Ovary (tissue), 7 donors: ENCODE measurements at regions not wholly inside any gene's neighbourhood (a gene's known extent, or its start where the extent isn't known, plus 50 kb on each side); places are given as distances from the start of the nearest gene placed in this dataset.

ENCODE experiments used
- DNase-seq, 5 donors: peaks; one replicate each; pipeline ENCODE4 v3.0.0-alpha.2; 2019 to 2020
- H3K27ac ChIP-seq, 2 donors: fragments of 200-600 bp; one replicate each; pipeline versions ENCODE4 v1.5.1 to v1.8.0; 2019 to 2022
- H3K27me3 ChIP-seq: fragments of 200-600 bp; one replicate; pipeline ENCODE4 v1.8.0; 2022
- H3K36me3 ChIP-seq: fragments of 200-600 bp; sonication (generic); one replicate; pipeline ENCODE4 v1.5.1; 2019
- H3K4me1 ChIP-seq: one replicate; pipeline ENCODE4 v1.8.1; 2013; ENCODE audit warnings: mild to moderate bottlenecking, moderate library complexity; ENCODE audit not compliant: insufficient read depth
- H3K4me3 ChIP-seq: fragments of 200-600 bp; sonication (generic); one replicate; pipeline ENCODE4 v1.5.1; 2017
- H3K9me3 ChIP-seq, 2 donors: fragments of 200-600 bp in 1 of 2; sonication (generic) in 1 of 2; one replicate each; pipeline versions ENCODE4 v1.5.1 to v1.8.1; 2013 to 2019; ENCODE audit warnings: mild to moderate bottlenecking in 1 of 2, moderate library complexity in 1 of 2
- EP300 ChIP-seq: sonication (generic); formaldehyde crosslinking; IDR thresholded peaks from one replicate; pipeline ENCODE4 v1.6.1; 2017; ENCODE audit warnings: antibody characterized with exemption
- POLR2A ChIP-seq: fragments of 450-650 bp; IDR thresholded peaks from one replicate; pipeline ENCODE4 v1.6.1; 2017; ENCODE audit warnings: antibody characterized with exemption, mild to moderate bottlenecking, moderate library complexity
- WGBS, 3 donors: extraction: QIAGEN DNeasy Blood & Tissue Kit in 1 of 3; methylation state at CpG; one replicate each; pipeline versions ENCODE4 v1.1.5 to v1.1.7; 2013 to 2017; 5-methylcytosine and 5-hydroxymethylcytosine counted together
- intact Hi-C, 4 donors: fragments of 100-400 bp; cut with DNase I; formaldehyde crosslinking; loops; one replicate each; pipeline versions ENCODE4 v1.11.0 to v1.15.1; 2022 to 2023
- TF ChIP-seq, protein P1 (sequence below), 3 donors: fragments of 450-650 bp in 2 of 3; fragments of 200-600 bp in 1 of 3; IDR thresholded peaks; one replicate each; pipeline versions ENCODE4 v1.5.1 to v1.8.0; 2016 to 2022; ENCODE audit warnings: antibody characterized with exemption in 3 of 3, mild to moderate bottlenecking in 1 of 3
- donor health status: DM: no; HTN: no; CAD: no; lungs with moderate emphysema.
- donor health status: DM: no; HTN: no; CAD: no.
- donor health status: Bipolar disorder and iron deficiency.
- donor health status: DM: no; HTN: no; CAD: no.
- donor health status: DM: yes; HTN: yes; CAD: no.

DNA sequence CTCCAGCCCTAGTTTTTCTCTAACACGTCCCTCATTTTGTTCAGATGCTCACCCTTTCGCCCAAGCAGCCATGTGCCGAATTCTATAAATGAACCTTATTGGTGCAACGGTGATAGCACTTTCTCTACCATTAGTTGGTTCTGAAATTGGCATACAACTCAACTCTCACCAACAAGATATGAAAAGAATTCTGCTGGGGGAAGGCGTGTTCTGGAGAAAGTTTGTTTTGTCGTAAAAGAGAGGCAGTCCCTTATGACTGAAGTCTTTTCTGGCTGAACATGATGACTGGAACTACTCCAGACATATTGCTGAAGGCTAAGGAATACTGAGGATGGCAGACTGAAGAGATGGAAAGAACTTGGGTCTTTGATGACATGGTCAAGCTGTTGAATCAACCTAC is 91.8 kb upstream of the UBE2E2 start:
- Histone ChIP-seq H3K36me3 (no peaks in the 10 kb centered on the region), H3K27ac (no peak overlapping the region), H3K4me1 (peaks cover 3% of the 10 kb centered on the region), H3K27me3 (no peaks in the 10 kb centered on the region), H3K4me3 (no peak overlapping the region), H3K9me3 (no peaks in the 10 kb centered on the region)
- TF ChIP-seq EP300 (no peak), POLR2A (no peak)
- TF ChIP-seq, protein P1, sequence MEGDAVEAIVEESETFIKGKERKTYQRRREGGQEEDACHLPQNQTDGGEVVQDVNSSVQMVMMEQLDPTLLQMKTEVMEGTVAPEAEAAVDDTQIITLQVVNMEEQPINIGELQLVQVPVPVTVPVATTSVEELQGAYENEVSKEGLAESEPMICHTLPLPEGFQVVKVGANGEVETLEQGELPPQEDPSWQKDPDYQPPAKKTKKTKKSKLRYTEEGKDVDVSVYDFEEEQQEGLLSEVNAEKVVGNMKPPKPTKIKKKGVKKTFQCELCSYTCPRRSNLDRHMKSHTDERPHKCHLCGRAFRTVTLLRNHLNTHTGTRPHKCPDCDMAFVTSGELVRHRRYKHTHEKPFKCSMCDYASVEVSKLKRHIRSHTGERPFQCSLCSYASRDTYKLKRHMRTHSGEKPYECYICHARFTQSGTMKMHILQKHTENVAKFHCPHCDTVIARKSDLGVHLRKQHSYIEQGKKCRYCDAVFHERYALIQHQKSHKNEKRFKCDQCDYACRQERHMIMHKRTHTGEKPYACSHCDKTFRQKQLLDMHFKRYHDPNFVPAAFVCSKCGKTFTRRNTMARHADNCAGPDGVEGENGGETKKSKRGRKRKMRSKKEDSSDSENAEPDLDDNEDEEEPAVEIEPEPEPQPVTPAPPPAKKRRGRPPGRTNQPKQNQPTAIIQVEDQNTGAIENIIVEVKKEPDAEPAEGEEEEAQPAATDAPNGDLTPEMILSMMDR (IDR thresholded peaks at IDR 0.05): no peak
- no peak for DNase-seq
- intact Hi-C loops: no loop called here
- WGBS, 3 donors: 92 to 94% (median 94%) methylated on average over 6 of the region's 6 CpGs

DNA sequence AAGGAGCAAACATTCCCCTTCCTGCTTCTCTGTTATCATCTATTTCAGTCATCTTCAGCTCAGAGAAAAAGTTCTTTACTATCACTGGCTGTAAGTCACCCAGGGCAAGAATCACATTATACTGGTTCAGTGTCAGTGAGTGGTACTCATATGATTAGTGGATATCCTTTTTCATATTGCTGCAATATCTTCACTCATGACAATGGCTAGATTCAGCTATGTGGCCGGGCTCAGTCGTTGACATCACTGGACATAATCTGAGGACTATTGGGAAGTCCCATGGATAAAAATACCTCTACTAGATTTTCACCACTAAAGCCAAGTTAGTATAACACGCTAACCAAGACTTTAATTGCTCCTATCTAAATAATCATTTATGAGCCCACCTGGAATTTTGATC is 91.3 kb upstream of the UBE2E2 start:
- intact Hi-C loops: no loop called here
- 90 to 95% (median 91%) methylated on average over 3 of the region's 3 CpGs for WGBS, 3 donors
- Histone ChIP-seq H3K9me3 (no peaks in the 10 kb centered on the region), H3K4me1 (peaks cover 3% of the 10 kb centered on the region), H3K27me3 (no peaks in the 10 kb centered on the region), H3K4me3 (no peak overlapping the region), H3K27ac (no peak overlapping the region), H3K36me3 (no peaks in the 10 kb centered on the region)
- TF ChIP-seq POLR2A: no peak
- TF ChIP-seq, protein P1 (IDR thresholded peaks at IDR 0.05): no peak
- TF ChIP-seq EP300: no peak
- no peak for DNase-seq

DNA sequence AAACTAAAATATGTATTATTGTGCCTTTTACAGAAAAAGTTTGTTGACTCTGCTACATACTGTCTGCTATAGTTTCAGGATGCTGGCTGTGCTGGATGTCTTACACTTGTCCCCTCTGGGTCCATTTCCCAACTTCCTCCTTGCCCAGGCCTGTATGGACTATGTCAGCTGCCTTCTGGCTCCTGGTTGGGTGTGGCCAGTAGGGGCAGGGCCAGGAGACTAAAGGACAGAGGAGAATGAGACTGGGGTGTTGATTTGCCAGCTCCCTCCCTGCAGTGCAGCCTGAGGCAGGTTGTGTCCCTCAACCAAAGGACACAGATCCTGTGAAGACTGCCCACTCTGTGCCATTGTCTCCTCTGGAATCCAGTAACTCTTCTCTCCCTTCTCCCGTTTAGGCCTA is 90.6 kb upstream of the UBE2E2 start:
- WGBS, 3 donors: 90 to 94% (median 94%) methylated on average over 1 of the region's 1 CpG
- no peak for DNase-seq
- TF ChIP-seq EP300: no peak
- TF ChIP-seq, protein P1 (IDR thresholded peaks at IDR 0.05): no peak
- Histone ChIP-seq H3K4me3 (no peak overlapping the region), H3K36me3 (no peaks in the 10 kb centered on the region), H3K27ac (no peak overlapping the region), H3K27me3 (no peaks in the 10 kb centered on the region), H3K4me1 (peaks cover 3% of the 10 kb centered on the region), H3K9me3 (no peaks in the 10 kb centered on the region)
- intact Hi-C loops: no loop called here

DNA sequence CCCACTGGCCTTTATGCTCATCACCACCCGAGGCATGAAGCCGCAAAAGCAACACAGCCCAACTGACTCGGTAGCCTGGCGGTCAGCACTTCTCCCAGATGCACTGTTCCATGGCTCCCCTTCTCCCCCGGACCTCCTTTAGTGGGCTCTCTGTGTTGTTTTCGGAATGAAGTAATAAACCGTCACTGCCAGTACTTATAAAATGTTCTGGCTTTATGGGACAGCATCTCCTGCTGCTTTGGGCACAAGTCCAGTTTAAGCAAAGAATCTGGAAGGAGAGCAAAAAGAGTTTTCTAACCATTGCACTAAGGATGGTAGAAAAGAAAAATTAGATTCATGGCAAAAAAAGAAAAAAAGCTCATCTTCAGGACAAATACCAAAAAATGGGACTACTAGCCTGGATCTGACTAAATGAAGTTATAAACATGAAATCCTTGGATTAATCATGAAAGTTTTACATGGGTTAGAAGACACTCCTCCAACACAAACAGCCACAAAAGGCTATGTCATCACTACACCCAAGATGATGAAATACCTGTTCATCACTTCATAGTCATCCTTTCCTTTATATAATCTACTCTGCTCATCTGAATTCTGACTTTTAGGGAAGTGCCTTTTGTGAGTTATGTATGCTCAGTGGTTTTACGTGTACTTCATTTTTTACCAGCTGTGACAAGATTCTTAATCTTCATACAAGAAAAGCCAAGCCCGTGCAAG is 89.5 kb upstream of the UBE2E2 start:
- Histone ChIP-seq H3K4me3 (no peak overlapping the region), H3K27me3 (no peaks in the 10 kb centered on the region), H3K36me3 (no peaks in the 10 kb centered on the region), H3K4me1 (peaks cover 3% of the 10 kb centered on the region), H3K9me3 (no peaks in the 10 kb centered on the region), H3K27ac (no peak overlapping the region)
- DNase-seq: peak in 1 of 5 donors; percentile 40
- TF ChIP-seq, protein P1 (IDR thresholded peaks at IDR 0.05): no peak
- TF ChIP-seq EP300: no peak
- no peak for TF ChIP-seq POLR2A
- intact Hi-C loops: no loop called here
- 18 to 29% (median 24%) methylated on average over 9 of the region's 9 CpGs for WGBS, 3 donors
